DMS 273 (cell line): ENCODE measurements at regions not wholly inside any gene's neighbourhood (a gene's known extent, or its start where the extent isn't known, plus 50 kb on each side); places are given as distances from the start of the nearest gene placed in this dataset.
A peak's percentile ranks its signal among the peaks of the same experiment; 100 is the strongest.

ENCODE experiments used
- DNase-seq: peaks from one replicate; lab custom pipeline; 2025; ENCODE audit not compliant: unreplicated experiment; lab: John Stamatoyannopoulos, UW

- DNase-seq, result no peak
Measured at GRCh38 chr16:87186446-87186845, 130.7 kb downstream of the C16orf95 start.

- DNase-seq, result no peak
Measured at GRCh38 chr16:87186876-87187533, 130.2 kb downstream of the C16orf95 start.

- no peak for DNase-seq
Measured at GRCh38 chr16:87188104-87188503, 129.1 kb downstream of the C16orf95 start.

GRCh38 chr16:87189426-87189825 is 127.8 kb downstream of the C16orf95 start:
- DNase-seq, result no peak

- DNase-seq, result no peak
Measured at GRCh38 chr16:87190288-87191230, 126.6 kb downstream of the C16orf95 start.

- DNase-seq, result no peak
Measured at GRCh38 chr16:87192452-87193073, 124.6 kb downstream of the C16orf95 start.

GRCh38 chr16:87194172-87194571 is 123.0 kb downstream of the C16orf95 start:
- DNase-seq, result no peak

- no peak for DNase-seq
Measured at GRCh38 chr16:87195161-87195560, 122.0 kb downstream of the C16orf95 start.

GRCh38 chr16:87196231-87196630 is 121.0 kb downstream of the C16orf95 start:
- no peak for DNase-seq

GRCh38 chr16:87196661-87197060 is 120.5 kb downstream of the C16orf95 start:
- DNase-seq, result no peak

GRCh38 chr16:87198328-87198832 is 118.8 kb downstream of the C16orf95 start:
- DNase-seq, result no peak

GRCh38 chr16:87198881-87199280 is 118.3 kb downstream of the C16orf95 start:
- DNase-seq, result no peak

GRCh38 chr16:87199379-87199778 is 117.8 kb downstream of the C16orf95 start:
- no peak for DNase-seq

- no peak for DNase-seq
Measured at GRCh38 chr16:87199901-87200300, 117.3 kb downstream of the C16orf95 start.

- DNase-seq, result no peak
Measured at GRCh38 chr16:87200637-87201036, 116.6 kb downstream of the C16orf95 start.

GRCh38 chr16:87201052-87201451 is 116.1 kb downstream of the C16orf95 start:
- peak; percentile 15 for DNase-seq

GRCh38 chr16:87201790-87202189 is 115.4 kb downstream of the C16orf95 start:
- DNase-seq, result no peak

GRCh38 chr16:87202346-87202745 is 114.8 kb downstream of the C16orf95 start:
- no peak for DNase-seq

GRCh38 chr16:87203060-87203656 is 114.0 kb downstream of the C16orf95 start:
- peak; percentile 85 for DNase-seq

- DNase-seq, result no peak
Measured at GRCh38 chr16:87206646-87207451, 110.3 kb downstream of the C16orf95 start.
